GM21619 (cell line): ENCODE measurements at regions not wholly inside any gene's neighbourhood (a gene's known extent, or its start where the extent isn't known, plus 50 kb on each side); places are given as distances from the start of the nearest gene placed in this dataset.
"Not testable (repeated sequence)": the region's sequence is repeated elsewhere in the genome, so short reads cannot be mapped to it uniquely, and the experiment has no call there.

ENCODE experiments used
- ATAC-seq: cut with Tn5 transposase; IDR thresholded peaks from one replicate; pipeline ENCODE4 v1.9.1; 2021; ENCODE audit not compliant: unreplicated experiment

DNA sequence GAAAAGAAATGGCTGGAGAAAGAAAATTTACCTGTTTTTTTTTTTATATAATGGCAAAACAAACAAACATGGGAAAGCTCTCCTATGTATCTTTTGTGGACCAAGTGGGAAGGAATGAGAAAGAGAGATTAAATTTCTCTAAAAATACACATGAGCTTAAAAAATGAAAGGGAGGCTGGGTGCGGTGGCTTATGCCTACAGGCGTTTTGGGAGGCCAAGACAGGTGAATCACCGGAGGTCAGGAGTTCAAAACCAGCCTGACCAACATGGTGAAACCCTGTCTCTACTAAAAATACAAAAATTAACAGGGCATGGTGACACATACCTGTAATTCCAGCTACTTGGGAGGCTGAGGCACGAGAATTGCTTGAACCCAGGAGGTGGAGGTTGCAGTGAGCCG, 388.0 kb downstream of the TFAP2B start:
- ATAC-seq = not testable (repeated sequence)

DNA sequence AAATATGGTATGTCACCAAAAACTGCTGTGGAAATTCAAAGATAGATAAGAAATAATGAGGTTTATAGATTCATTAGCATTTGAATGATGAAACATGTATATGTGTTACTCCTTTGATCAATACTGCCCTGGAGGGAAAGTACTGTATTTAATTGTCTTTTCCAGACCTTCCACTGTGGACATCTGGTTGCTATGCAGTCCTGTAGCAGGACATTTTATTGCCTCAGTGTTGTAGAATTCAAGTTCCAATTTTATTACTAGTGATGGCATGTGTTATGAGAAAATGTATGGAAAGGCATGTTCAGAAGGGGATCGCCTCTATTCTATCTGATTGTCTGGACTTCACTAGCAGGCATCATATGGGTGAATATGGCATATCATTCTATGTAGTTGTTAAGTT, 391.0 kb downstream of the TFAP2B start:
- ATAC-seq = no peak

- ATAC-seq = no peak
Measured at GRCh38 chr6:51213811-51214210, 395.1 kb downstream of the TFAP2B start.

DNA sequence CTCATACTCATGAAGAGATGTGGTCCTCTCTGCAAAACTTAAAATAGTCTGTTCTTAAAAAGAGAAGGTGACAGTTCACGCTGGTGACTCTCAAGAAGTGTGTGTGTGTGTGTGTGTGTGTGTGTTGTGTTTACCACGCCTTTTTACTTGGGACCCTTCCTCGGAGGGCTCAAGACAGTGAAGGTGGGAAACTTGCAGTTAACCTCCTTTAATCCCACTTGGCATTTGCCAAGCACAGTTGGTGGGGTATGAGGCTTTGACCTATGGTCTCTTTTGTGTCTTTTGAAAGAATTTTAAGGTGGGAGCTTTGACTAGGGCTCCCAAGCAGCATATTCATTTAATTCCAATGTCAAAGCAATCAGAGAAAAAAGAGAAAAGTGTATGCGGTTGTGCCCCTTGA, 395.8 kb downstream of the TFAP2B start:
- no peak for ATAC-seq

DNA sequence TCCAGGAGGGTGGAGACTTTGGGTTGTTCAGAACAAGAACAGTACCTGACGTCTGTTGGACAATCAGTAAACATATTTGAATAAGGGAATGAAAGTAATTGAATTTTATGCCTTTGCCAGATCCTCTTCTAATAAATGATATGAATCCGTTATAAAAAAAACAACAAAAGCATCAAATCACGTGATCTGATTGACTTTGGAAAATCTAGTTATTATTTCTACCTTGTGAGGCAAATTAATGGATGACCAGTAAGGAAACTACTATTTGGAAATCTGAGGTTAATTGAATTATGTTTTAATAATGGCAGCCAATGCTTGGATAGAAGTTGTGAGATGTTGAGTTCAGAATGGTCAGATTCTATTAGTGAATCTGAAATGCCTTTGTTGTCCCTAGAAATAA, 399.5 kb downstream of the TFAP2B start:
- ATAC-seq = no peak

GRCh38 chr6:51224580-51225240, 406.0 kb downstream of the TFAP2B start:
- not testable (repeated sequence) for ATAC-seq

DNA sequence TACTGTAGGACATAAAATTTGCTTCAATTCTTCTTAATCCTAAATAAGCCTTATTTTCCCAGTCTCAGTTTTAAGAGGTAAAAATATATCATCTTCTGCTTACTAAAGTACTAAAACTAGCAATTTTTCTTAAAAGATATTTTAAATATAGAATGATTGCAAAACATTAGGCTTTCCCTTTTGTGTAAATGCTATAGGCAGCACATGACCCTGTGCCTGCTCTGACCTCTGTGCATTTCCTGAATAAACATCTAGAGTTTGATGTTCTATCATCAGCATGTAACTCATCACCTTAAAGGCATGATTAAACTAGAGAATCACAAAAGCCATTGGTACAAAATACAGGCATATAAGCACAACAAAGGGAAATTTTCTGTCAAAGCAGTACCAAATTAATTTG, 422.7 kb downstream of the TFAP2B start:
- ATAC-seq = no peak

GRCh38 chr6:51249798-51250197, 431.1 kb downstream of the TFAP2B start:
- no peak for ATAC-seq

DNA sequence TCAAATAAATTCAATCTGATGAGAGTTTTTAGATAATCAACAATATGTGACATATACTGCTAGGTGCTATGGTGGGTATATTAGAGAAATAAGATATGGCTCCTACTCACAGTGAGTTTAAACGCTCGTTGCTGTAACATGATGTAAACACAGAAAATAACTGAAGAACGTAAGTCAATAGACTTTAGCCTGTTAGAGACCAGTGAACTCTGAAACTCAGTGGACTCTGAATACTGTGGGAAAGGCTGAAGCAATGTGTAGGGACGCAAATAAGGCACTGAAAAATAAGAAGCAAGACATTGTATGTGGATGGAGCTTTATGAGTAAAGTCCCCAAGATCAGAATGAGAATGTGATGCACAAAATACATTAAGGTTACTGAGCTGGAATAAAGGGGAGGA, 431.6 kb downstream of the TFAP2B start:
- ATAC-seq = no peak

- ATAC-seq = no peak
Measured at GRCh38 chr6:51257938-51258337, 439.3 kb downstream of the TFAP2B start.

- ATAC-seq = no peak
Measured at GRCh38 chr6:51260003-51260402, 441.3 kb downstream of the TFAP2B start.

DNA sequence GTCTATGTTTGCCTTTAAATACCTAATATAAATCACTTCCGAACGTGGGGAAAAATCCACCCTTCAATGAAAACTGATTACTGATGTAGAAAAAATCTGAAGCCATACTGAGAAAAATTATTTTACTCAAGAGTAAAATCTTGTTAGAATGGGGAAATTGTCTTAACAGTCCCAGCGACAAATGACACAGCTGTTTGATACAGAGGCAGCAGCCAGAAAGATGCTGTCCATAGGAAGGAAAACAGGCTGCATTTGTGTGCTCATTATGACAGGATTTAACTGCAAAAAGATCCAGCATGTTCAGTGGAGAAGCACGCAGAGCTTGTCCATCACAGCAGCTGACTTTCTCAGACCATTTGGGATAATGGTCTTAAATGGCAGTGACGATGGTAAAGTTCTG, 443.0 kb downstream of the TFAP2B start:
- ATAC-seq = no peak

- no peak for ATAC-seq
Measured at GRCh38 chr6:51265426-51265825, 446.8 kb downstream of the TFAP2B start.

DNA sequence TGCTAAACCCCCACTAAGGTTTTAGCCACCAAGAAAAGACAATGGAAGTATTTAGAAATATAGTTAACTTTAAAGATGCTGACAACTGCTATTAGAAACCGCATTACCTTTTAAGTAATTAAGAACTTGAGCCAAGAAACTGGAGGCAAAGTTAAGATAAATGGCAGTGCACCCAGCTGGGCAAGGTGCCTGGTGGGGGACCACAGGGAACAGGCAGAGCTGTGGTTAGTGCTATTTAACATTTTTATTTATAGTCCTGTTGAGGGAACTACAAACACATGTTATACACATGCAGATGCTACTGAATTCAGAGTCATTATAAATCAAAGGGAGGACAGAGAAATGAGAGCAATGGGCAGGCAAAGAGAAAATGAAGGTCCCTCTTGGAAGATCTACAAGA, 447.9 kb downstream of the TFAP2B start:
- no peak for ATAC-seq

DNA sequence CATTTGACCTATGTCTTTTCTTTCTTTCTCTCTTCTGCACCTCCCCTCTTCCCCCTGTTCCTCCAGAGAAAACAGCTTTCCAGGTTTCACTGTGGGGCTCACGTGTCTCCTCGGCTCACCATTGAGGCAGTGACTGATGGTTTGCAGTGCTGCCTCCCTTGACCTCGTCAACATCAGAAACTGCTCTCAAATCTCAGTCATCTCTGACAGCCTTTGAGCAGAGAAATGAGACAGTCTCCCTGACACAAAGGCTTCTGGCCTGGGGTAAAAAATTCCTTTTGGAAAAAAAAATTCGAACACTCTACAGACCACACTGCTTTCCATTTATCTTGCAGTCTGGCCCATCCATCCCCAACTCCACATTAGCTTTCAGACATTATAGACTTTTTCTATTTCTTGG, 450.0 kb downstream of the TFAP2B start:
- ATAC-seq = no peak

- ATAC-seq = no peak
Measured at GRCh38 chr6:51269876-51270275, 451.2 kb downstream of the TFAP2B start.

DNA sequence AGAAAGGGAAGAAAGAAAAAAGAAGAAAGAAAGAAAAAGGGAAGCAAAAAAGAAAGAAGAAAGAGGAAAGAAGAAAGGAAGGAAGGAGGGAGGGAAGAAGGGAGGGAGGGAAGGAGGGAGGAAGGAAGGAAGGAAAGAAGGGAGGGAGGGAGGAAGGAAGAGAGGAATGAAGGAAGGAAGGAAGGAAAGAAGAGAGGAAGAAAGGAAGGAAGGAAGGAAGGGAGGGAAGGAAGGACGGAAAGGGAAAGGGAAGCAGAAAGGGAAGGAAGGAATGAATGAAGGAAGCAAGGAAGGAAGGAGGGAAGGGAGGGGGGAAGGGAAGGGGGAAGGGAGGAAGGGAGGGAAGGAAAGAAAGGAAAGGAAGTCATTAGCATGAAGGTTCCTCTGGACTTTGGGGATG, 452.9 kb downstream of the TFAP2B start:
- ATAC-seq = no peak

DNA sequence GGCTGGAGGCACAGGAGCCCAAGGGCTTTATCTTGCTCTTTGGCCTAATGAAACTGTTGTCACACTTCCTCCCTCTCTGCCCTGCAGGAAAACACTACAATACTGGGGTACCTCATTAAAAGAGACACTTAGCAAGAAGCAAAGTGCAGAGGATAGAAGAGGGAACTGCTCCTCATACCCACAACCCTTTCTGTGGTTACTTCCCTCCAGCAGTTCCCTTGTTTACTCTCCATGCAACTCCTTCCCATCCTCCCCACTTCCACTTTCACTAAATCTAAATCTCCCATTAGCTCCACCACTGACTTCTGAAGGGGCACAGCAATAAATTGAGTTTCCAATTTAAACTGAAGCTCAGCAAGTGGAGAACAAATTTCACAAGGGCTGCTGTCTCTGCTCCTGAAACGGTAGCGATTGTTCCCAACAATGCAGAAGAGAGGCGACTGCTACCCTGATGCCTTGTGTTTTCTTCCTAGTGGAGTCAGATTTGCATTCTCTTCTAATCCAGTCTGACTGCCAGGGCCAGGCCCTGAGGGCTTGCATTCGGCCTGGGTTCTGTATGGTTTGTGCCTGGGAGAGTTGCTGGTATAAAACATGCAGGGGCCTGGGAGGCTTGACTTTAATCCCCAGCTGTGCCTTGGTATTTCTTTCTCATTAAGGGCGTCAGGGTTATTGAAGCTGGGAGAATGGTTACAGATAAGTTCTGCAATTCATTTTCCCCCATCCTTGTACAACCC, 454.7 kb downstream of the TFAP2B start:
- no peak for ATAC-seq

- ATAC-seq = no peak
Measured at GRCh38 chr6:51277474-51277873, 458.8 kb downstream of the TFAP2B start.

DNA sequence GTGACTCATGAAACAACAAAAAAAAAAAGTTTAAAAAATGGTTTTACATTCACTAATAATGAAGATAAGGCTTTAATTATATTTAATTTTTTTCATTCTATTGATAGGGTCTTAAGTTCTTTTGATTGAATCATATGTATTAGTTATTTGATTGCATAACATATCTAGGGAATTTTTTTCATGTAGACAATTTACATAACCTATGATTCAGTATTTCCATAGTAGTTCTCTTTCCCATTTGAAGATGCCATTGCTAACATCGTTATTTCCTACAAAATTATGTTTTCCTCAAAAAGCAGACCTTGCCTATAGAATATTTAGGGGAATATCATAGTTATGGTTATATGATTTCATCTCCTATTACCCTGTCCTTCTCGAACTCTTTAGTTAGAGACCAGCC, 463.4 kb downstream of the TFAP2B start:
- ATAC-seq = no peak

DNA sequence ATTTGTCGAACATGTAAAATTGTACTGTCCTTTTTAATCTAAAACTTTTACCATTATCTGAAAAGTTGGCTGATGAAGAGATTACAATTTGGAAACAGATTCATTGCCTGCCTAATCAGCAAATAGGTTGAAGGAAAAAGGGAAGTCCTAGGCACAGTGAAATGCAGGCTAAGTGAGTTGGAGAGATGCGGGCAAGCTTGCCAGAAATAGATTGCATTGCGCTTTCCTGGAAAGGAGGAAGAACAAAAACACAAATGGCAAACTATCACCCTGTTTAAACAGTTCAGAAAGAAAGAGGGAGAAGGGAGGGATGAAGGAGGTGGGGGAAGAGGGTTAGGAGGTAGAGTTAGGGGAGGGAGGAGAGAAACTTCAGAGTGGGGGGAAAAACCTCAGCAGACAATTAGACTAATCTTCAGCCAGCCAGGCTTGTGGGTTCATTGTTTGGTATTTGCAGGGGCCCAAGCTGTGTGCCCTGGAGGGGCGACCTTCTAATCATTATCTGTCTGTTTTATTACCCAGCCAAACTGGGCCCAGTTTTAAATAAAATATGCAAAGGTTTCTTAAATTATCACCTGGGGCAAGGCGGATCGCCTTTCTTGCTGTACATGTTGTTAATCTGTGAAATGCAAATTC, 465.2 kb downstream of the TFAP2B start:
- ATAC-seq = no peak

DNA sequence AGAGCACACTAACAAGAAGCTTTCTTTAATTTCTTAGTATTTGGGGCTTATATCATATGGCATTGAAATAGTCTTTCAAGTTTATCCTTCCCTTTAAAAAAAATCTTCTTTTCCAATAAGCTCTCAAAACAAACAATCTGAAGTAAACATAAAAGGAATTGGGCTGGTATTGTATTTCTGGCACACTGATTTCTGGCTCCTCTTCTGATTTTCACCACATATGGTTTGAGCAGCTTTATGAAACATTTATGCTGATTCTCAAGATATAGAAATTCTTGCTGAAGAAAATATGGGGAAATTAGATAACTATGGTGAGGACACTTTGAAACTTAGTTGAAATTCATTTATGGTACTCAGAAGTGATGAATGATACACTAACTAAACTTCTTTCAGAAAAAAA, 467.2 kb downstream of the TFAP2B start:
- ATAC-seq = no peak
